ENCODE measurements at regions not wholly inside any gene's neighbourhood (a gene's known extent, or its start where the extent isn't known, plus 50 kb on each side); places are given as distances from the start of the nearest gene placed in this dataset.

DNA sequence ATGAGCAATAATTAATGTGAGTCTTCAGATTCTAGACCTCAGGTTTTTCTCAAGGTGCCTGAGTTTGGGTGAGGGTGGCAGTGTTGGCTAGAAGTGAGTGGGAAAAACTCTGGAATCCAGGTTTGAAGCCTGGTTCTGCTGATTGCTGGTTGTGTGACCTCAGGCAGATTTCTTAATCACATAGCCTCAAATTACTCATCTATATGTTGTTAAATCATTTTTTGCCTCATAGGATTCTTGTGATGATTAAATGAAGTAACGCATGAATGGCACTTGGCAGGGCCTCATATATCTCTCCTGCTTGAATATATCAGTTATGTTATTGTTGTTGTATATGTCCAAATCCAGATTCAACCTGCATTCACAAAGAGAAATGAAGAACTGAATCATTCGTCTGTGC, 60.5 kb downstream of the NR2F2 start:
- DNase-seq: no peak

DNA sequence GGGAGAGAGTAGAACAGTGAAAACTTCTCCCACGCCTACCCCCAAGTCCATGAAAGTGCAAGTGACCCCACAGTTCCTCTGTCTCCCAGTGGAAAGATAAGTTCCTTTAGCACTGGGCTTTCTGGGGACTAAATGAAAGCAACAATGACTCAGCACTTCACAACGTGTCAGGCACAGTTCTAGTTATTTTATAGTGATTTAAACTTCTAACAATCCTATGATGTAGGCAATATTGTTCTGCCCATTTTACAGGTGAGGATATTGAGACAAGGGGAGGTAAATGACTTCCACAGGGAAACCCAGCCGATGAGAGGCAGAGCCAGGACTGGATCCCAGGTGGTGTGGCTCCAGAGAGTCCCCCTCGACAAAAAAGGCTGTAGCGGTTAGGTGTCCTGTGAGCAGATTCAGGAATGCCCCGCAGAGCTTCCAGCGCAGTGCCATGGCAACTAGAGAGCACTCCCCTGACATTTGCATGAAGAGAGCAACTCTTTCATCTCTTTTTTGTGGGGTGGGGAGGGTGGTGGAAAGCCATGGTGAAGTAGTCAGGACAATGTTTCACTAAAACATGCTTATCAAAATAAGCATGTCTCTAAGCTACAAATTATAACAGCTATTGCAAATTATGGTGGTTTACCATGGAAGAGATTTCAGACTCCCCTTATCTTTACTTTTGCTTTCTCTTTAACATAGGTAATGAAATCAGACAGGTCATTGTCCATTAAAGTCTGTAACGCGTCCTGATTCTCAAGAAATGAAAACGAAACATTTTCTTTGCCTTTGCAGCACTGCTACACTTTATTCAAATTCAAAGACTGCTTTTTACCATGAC, 62.1 kb downstream of the NR2F2 start:
- DNase-seq: no peak

DNA sequence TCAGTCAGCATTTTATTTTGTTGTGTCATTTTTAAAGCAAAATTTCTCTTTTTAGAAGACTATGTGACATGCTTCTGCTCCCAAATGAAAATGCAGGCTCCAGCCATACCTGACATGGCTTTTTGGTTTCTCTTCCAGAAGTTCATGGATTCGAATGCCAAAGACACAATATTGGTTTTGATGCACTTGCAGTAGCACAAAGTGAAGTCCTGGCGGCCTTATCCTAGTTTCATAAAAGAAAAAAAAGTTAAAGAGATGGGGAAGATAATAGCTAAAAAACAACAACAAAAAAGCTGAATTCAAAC, 62.7 kb downstream of the NR2F2 start:
- no peak for DNase-seq

DNA sequence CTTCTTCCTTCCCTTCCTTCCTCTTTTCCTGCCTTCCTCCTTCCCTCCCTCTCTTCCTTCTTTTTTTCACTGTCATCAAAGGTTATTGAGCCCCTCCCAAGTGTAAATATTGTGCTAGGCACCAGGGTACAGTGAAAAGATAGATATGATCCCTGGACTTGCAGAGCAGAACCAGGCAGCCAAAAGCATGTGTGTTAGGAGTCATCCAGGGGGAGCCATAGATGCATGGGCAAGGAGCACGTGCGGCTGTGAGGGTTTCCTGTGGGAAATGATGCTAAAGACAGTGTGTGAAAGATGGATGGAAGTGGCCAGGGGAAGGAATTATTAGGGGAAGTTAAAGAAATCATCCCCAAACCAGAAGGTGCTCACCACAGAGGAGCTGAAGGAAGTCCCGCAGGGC, 65.2 kb downstream of the NR2F2 start:
- DNase-seq: no peak

DNA sequence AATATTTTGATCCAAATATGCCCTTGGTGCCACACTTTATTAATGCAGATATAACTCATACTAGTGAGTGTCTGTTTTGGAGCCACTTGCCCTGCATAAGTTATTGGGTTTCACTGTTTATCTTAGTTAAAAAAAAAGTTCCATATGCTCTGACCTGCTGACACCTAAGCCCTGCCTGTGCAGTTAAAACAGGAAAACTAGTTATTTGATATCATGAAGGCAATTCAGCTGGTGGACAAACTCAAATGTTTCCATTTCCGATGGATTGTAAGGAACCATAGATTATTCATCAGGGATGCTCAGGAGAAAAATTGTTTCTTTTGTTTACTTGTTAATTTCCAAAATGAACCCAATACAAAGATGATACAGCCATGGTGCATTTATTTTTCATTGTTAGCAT, 68.3 kb downstream of the NR2F2 start:
- no peak for DNase-seq

DNA sequence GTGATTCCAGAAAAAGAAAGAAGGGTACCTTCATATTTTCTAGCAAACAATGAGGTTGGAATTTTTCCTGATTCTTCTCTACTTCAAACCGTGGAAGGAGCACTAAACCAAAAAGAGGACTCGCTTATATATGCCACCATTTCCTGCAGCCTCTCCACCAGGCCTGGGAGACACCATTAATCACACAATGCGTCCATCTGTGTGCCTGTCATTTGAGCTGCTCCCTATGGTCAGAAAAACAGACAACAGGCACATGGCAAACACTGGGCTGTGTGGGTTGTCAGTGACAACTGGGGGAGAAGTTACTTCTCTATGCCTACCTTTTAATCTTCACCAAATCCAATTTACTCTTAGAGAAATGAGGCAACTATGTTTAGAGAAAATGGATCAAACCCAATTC, 71.9 kb downstream of the NR2F2 start:
- no peak for DNase-seq

DNA sequence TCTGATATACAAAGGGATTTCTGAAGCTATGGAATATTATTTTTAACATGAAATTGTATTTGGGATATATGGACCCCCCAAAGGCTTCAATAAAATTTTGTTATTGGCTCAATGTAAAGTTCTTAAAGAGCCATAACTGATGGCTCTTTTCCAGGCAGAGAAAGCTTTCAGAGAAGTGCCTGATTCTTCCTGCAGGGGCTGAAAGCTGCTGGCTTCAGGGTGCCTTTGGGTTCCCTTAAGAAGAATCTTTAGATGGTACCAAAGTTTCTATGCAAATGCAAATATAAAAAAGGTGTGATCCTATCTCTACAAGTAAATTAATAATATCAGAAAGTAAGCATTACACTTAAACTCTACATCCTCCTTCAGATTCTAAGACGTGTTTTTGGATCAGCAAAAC, 72.6 kb downstream of the NR2F2 start:
- DNase-seq: no peak

DNA sequence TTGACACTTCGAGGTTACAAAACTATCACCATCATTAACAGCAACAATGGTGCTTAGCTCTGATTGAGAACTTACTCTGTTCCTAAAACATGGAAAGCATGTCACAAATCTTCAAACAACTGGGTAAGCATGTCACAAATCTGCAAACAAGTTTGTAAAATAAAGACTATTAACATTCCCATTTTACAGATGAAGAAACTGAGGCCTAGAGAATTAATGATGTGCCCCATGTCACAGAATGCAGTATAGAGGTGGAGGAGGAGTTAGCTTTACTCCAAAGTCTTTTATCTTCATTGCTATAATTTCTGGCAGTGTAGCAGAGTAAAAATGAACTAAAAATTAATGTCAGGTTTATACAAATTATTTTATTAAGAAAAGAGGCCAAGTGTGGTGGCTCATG, 73.4 kb downstream of the NR2F2 start:
- no peak for DNase-seq

DNA sequence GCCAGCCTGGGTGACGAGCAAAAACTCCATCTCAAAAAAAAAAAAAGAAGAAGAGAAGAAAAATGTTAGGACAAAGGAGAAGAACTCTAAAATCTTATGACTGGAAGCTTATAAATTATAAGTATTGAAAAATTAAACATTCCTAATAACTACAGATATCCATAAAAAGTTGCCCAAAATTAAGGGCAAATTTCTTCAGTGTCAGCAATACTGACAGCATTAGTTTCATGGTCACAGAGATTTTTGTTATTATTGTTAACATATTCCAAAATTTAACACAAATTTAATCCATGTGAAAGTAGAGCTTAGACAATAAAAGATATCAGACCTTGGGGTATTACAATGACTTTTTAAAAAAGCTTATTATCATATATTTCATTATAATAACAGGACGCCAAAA, 74.1 kb downstream of the NR2F2 start:
- DNase-seq: no peak

DNA sequence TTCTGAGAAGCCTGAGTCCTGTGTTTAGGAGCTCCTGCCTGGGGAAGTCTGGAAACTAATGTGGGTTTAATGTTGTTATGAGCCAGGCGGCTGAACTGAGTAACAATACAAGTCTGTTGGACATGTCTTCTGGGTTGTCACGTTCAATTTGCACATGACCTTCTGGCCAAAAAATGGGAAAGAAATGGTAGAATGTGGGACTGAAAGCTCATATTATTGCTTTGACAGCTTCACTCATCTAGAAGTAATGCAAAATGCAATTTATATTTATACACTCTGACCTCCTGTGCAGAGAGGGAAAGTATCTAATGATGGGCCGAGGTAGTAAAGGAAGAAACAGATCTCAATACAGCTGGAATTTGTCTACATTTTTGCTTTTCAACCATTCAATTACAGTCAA, 75.8 kb downstream of the NR2F2 start:
- DNase-seq: no peak

DNA sequence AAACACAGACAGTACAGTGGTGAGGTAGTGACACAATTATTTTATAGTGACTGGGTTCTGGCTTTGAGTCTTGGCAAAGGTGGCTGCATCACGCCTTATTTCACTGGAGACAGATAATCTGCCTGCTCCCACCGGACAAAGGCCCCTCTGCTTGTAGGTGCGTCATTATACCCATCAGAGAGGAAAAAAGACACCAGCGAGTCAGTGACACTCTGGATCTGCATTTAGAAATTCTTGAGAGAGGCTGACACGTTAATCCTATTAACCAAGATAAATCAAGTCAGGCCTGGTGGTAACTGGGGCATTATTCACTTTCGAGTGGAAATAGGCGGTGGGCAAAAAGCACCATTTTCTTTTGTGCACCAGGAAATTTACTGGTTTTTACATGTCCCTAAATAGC, 76.2 kb downstream of the NR2F2 start:
- no peak for DNase-seq

DNA sequence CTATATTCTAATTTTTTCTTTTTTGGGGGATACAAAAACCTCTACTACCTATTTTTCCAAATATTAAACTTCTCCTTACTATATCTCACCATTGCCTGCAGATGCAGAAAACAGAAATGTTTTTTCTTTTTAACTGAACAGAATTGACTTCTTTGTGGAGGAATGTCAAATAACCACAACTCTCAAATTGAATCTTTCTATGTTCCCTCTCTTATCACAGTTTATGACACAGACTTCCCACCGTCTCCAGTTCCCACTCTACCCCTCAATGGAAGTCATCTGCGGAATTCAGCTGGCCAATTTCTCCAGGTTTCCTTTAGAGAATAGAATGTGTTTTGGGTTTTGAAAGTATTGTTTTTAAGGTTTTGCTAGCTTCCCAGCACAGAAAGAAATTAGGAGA, 77.0 kb downstream of the NR2F2 start:
- no peak for DNase-seq

DNA sequence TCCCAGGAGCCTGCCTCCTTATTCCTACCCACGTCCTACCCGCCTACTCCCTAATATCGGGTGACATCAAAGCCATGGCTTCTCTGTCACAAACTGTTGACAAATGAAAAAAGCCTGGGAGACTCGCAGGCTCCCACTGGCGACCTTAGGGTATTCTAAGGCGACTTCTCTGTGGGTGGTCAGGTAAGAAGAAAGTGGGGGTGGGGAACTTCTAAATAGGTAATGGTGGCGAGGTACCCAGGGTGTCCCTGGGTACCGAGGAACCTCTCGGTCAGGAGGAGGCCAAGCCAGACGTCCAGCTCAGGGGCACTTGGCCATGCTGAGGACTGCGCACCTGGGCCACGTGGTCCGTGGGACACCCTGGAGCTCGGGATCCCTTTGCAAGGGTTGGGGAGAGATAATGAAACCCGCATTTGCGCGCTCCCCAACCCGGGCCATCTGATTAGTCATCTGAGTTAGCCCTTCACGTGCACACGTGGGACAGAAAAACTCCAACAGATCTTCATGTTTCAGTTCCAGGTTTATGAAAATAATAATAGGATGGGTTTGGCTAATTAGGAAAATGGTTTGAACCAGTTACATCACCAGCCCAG, 78.2 kb downstream of the NR2F2 start:
- DNase-seq: no peak

DNA sequence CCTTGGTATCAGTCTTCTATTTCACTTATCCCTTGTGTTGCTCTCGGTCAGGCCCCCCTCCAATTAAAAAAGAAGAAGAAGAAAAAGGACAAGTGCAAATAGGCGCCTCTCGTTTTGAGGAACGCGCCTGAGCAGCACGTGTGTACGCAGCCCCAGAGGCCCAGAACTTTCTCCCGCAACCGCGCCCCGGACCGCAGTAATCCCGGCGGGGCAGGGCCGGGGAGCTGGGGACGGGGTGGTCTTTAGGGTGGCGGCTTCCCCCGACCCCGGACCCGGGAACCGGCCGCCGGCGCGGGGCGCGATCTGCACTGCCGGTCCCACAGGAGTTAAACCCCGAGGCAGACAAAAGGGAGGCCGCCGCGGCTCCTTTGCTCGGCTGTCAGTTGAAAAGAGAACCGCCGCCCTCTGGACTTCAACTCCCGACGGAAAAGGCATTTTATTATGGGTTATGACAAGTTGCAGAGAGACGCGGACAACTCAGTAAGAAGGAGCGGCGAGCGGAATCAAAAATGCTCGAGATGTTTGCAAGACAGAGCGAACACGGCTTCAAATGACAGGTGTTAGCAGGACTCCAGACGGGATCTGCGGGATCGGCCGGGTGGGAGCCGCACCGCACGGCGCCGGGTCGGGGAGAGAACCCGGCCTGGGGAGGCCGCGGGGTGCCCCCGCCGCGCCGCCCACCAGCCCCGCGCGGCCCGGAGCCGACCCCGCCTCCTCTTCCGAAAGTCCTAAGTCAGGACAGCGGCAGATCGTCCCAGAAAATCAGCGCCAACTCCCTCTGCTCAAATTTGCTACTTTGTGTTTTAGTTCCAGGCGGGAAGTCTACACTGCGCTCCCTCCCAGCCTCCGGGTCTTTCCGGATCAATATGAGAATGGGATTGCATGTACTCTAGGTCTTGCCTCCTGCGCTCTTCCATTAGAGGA, 79.0 kb downstream of the NR2F2 start:
- no peak for DNase-seq

DNA sequence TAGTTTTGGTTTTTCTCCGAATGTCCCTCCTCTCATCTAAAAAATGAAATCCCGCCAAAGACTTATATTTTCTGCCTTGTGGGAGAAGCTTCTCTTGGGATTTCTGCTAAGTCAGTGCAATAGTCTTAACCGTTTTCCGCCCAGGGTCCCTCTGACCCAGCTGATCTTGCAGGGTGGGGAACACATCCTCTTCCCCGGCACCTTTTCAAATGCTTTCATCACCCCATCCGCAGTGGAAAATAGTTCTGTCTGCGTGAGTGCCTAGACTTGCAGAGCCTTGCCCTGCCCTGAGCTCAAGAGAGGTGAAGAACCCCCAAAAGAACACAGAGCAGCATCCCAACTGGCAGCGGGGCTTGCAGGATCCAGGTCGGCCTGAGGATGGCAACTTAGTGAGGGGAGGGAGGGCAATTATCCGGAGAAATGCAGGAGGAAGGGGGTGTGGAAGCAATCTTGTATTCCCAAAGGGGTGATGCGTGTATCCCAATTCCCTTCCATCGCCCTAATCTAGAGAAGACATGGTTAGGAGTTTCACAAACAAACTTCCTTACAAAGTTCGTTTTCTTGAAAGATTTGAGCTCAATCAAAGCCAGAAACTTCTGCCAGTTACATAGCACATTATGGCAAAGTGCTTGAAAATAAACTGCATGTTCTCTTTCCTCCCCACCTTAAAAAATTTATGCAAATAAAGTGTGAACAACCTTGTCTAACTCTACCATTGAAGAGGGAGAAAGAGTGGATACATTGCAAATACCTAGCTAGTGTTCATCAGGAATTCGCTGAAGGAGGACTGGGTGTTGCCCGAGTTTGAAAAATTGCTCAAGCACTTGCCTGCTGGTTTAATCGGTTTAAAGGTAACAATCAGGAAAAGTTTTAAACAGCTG, 79.9 kb downstream of the NR2F2 start:
- DNase-seq: no peak

DNA sequence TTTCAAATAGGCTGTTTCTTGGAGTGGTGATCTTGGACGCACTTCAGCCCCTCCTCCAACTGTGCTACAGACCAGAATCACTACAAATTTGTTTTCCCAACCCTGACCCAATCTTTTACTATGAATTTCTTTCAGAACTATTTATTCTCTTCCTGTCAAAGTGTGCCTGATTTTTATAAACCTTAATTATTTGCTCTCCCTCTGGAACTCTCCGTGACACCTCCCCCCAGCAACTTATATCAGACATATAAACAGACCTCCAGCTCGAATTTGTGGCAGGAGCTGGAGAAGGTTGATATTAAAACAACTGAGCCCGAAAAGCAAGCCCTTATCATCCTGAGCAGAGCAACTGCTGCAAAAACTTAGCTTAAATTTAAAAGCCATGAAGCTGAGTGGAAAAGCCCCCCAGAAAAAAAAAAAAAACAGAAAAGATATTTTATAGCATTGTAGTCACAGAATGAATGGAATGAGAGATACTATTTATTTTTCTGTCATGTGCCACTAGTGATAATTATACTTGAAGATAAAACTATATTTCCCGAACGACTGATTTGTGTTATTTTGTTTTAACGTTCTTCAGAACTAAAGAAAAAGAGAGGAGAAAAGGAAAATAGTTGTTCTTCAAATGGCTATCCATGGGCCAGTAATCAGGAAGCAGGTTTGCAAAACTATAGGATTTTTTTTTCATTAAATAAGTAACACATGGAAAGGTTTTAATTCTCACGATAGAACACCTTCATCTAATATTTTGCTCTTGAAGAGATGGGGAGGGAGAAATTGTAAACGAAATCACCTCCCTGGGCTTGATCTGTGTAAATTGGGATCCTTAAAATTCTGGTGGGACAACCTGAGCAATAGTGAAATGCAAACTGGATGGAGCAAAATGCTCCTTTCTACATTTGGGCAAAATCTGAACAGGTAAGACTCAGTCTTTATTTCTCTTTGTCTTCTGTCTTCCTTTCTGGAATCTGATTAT, 80.8 kb downstream of the NR2F2 start:
- DNase-seq: no peak

DNA sequence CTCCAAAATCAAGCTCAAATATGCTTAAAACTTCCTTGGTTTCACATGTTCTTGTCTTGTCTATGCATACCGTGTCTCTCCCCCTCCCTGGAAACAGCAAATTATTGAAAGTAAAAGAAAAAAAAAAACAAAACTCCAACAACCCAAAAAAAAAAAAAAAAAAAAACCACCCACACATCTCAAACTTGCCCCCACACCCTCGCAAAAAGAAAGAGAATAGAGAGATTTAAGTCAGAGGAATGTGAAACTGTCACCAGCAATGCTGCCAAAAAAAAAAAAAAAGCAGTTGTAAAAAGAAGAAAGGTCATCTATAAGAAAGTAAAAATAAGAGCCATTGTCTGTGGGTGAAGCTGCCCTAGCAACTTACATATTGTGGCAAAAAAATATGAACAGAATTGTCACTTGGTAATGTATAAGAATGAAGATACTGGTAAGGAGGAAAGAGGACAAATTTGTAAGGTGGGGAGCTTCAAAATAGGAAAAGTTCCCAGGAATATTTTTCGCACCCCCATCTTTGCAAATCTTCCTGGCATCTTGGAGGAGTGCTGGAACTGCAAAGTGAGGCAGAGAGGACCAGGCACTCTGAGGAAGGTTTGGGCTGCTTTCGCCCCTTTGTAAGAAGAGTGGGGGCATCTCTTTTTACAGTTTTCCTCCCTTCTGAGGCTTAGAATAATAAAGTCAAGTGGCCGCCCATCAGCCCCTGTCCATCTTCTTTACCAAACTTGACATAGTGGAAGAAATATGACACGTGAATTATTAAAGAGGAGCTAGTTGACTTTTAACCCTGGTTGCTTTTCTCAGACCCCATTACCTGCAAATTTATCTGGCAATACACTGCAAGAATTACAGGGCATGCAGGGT, 81.8 kb downstream of the NR2F2 start:
- DNase-seq: no peak

DNA sequence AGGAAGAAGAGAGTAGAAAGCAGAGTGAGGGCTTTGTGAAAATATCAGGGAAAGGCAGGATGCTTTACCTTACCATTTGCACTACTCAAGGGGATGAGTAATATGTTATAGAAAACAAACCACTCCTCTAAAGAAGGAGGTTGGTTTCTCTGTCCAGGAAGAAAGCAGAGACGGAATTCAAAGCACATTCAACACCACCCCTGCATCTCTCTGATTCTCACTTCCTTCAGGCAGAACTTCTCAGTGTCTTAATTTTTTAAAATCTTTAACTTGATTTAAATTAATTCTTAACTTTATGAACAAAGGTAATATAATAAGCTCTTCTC, 82.4 kb downstream of the NR2F2 start:
- no peak for DNase-seq

DNA sequence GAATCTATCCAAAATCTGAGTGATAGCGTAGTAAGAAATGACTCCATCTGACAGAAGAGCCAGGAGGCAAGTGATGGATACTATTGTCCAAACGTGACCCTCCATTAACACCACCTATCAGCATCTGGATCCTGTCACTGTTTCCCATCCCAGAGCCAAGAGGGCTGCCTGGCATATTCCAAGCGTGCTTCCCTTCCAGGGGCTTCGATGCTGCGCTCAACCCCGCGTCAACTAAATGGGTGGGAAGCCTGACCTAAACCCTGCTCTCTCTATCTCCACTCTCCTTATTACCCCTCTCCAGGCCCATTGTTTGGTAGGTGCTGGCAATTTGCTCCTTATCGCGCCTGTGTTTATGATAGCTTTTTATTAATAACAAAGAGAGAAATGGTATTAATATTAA, 83.2 kb downstream of the NR2F2 start:
- no peak for DNase-seq

DNA sequence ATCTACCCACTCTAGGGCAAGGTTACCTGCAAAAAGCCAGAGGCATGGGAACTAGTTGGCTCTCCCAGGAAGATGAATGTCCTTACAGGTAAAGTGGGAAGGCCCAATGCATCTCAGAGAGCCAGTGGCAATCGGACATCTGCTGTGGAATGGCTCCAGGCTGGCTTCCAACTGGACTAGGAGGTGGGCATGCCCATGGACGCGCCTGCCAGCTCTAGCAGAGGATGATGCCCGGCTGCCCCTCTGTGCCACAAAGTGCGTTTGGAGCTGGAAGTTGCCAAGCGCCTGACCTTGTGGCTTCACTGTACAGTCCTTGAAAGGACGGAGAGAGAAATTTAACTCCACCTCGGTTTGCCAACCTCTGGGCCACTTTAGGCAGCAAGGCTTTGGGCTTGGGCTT, 84.4 kb downstream of the NR2F2 start:
- no peak for DNase-seq
